ENCODE measurements at regions not wholly inside any gene's neighbourhood (a gene's known extent, or its start where the extent isn't known, plus 50 kb on each side); places are given as distances from the start of the nearest gene placed in this dataset.

- DNase-seq (ENCODE audit: low read depth): no peak
These were observed 326.7 kb downstream of the ATP23 start for GRCh38 chr12:58268069-58268468.

GRCh38 chr12:58269476-58269875 lies 328.1 kb downstream of the ATP23 start:
- DNase-seq (ENCODE audit: low read depth): no peak

- no peak for DNase-seq (ENCODE audit: low read depth)
These were observed 329.8 kb downstream of the ATP23 start for GRCh38 chr12:58270966-58271705.

DNA sequence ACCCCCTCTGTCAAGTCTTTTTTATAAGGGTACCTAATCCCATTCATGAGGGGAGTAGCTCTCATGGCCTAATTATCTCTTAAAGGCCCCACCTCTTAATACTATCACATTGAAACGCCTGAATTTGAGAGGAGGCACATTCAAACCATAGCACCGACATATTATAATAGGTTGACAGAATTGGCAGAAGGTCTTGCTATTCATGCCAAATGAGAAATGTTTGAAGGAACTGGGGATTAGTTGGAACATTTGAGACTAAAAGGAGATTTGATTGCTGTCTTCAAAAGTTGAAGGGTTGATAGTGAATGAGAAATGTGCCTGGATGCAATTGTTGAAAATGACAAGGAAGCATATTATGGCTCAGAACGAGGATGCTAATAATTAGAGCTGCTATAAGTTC lies 331.1 kb downstream of the ATP23 start:
- no peak for DNase-seq (ENCODE audit: low read depth)

- no peak for DNase-seq (ENCODE audit: low read depth)
These were observed 335.9 kb downstream of the ATP23 start for GRCh38 chr12:58277231-58277630.

GRCh38 chr12:58283553-58283952 lies 342.2 kb downstream of the ATP23 start:
- no peak for DNase-seq (ENCODE audit: low read depth)

GRCh38 chr12:58285551-58285950 lies 344.2 kb downstream of the ATP23 start:
- no peak for DNase-seq (ENCODE audit: low read depth)

GRCh38 chr12:58286353-58286752 lies 345.0 kb downstream of the ATP23 start:
- no peak for DNase-seq (ENCODE audit: low read depth)

DNA sequence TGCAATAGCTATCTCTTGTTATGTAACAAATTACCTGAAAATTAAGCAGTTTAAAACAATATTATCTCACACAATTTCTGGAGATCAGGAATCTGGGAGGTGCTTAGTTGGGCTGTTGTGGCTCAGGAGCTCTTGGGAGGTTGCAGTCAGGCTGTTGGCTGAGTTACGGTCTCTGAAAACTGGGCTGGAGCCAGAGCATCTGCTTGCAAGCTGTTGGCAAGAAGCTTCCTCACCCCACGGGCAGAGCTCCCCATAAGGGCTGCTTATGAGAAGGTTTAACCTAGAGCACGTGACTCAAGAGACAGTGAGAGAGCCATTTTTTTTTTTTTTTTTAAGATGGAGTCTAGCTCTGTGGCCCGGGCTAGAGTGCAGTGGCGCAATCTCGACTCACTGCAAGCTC lies 346.8 kb downstream of the ATP23 start:
- no peak for DNase-seq (ENCODE audit: low read depth)

- no peak for DNase-seq (ENCODE audit: low read depth)
These were observed 349.7 kb downstream of the ATP23 start for GRCh38 chr12:58291106-58291505.

DNA sequence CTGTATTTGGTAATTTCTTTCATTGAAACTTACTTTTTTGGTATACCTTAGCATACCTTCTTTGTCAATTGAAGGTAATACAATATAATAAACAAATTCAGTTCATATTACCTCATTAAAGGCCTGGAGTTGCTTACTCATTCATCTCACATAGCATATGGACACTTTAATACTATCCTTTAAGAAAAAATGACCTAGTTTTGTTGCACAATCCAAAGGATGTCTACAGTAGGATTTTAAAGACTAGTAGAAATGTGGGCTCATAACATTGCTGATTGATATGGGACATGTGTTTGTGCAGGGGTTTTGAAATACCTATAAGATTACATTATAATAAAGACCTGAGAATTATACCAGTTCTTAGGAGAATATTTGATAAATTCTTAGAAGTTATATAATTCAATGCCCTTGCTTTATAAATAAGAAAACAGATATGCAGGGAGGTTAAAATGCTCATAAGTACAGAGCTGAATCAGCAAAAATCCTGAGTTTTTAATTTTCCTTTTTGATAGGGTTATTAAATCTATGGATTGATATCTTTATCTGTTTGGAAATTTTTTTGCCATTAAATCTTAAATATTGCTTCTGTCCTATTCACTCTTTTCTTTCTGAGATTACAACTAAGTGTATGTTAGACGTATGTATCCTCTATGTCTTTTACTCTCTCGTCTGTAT lies 352.1 kb downstream of the ATP23 start:
- no peak for DNase-seq (ENCODE audit: low read depth)

GRCh38 chr12:58295268-58295667 lies 353.9 kb downstream of the ATP23 start:
- no peak for DNase-seq (ENCODE audit: low read depth)

- no peak for DNase-seq (ENCODE audit: low read depth)
These were observed 355.5 kb downstream of the ATP23 start for GRCh38 chr12:58296863-58297262.

- no peak for DNase-seq (ENCODE audit: low read depth)
These were observed 357.4 kb downstream of the ATP23 start for GRCh38 chr12:58298803-58299202.

- DNase-seq (ENCODE audit: low read depth): no peak
These were observed 358.0 kb downstream of the ATP23 start for GRCh38 chr12:58299371-58299770.

DNA sequence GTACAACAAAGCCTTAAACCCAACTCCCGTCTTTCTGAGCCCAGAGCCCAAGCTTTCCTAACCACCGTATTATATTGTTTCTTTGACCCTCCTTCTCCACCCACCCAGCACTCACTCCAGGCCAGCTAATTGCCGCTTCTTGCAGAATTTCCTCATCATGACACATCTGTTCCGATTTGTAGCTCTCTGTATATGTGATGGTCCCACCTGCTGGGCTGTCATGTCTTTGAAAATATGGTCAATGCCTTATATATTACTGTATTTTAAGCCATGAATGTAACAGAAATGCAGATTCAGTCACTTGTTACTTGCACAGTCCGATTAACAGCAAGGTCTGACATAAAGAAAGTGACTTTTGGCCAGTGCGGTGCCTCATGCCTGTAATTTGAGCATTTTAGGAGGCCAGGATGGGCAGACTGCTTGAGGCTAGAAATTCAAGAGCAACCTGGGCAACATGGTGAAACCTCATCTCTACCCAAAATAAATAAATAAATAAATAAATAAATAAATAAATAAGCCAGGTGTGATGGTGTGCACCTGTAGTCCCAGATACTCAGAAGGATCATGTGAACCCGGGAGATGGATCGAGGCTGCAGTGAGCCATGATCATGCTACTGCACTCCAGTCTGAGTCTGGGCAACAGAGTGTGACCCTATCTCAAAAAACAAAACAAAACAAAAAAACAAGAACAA lies 359.8 kb downstream of the ATP23 start:
- DNase-seq (ENCODE audit: low read depth): no peak

DNA sequence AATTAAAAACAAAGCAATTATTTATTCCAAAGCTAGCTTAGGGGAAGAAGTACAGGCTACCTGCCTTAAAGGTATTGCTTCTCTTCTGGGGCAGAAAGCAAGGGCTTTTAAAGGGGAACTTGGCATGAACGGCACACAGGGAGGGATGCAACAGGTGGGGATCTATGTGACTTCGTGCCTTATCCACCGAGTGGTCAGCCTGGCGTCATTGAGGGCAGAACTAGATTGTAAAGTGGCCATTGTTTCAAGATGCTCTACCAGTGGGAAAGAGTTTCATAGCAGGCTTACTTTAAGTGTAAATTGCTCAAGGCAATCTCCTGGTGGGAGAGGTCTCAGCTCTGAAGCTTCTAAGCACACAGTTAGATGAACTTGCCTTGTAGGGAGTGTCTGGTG lies 360.4 kb downstream of the ATP23 start:
- DNase-seq (ENCODE audit: low read depth): no peak

DNA sequence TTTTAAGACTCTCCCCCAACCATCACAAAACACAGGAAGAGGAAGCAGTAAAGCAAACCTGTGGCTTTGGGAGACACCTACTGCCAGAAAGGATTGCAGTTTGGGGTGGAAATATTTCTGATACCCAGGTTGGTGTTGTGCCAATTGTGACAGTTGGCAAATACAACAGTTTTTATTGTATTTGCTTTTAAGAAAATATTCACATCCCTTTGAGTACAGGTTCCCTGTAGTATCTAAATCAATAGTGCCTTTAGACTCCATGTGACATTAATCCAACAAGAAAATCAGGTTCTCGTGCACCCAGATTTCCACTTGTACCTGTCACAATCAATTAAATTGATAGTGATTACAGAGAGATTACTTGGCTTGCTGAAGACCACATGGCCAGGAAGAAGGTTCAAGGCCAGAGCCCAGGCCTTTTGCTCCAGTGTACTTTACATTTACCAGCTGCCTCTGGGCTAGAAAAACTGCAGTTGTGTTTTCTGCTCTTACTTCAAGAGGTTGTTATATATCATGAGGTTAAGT lies 361.2 kb downstream of the ATP23 start:
- no peak for DNase-seq (ENCODE audit: low read depth)

DNA sequence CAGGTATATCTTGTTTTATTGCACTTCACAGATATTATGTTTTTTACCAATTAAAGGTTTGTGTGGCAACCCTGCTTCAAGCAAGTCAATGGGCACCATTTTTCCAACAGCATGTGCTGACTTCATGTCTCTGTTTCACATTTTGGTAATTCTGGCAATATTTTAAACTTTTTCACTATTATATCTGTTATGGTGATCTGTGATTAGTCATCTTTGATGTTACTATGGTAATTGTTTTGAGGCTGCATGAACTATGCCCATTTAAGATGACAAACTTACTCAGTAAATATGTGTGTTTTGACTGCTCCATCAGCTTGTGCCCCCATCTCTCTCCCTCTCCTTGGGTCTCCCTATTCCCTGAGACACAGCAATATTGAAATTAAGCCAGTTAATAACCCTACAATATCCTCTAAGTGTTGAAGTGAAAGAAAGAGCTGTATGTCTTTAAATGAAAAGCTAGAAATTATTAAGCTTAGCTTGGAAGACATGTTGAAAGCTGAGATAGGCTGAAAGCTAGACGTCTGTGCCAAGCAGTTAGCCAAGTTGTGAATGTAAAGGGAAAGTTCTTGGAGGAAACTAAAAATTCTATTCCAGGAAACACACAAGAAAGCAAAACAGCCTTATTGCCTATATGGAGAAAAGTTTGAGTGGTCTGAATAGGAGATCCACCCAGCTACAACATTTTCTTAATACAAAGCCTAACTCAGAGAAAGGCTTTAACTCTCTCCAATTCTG lies 365.1 kb downstream of the ATP23 start:
- DNase-seq (ENCODE audit: low read depth): no peak

- no peak for DNase-seq (ENCODE audit: low read depth)
These were observed 368.4 kb downstream of the ATP23 start for GRCh38 chr12:58309806-58310205.

DNA sequence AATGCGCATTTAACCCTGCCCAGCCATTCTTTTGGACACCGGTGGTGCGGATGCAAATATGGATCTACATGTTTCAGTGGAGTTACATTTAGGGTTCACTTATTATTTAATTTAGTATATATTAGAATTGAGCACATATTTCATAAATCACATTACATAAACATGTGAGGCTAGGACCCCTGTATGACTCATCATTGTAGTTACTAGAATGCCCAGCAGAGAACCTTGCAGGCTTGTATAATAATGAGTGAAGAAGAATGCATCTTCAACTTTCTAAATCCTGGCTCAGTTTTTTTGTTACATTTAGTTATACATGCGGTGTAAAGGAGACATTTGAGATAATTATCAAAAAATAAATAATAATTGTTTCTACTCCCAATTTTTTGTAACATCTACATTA lies 369.0 kb downstream of the ATP23 start:
- DNase-seq (ENCODE audit: low read depth): peak; percentile 43
